NCI-H82 treated with DMSO at 0.1 percent for 48 hours (cell line): ENCODE measurements at regions not wholly inside any gene's neighbourhood (a gene's known extent, or its start where the extent isn't known, plus 50 kb on each side); places are given as distances from the start of the nearest gene placed in this dataset.
A peak's percentile ranks its signal among the peaks of the same experiment; 100 is the strongest.
"Not testable (repeated sequence)": the region's sequence is repeated elsewhere in the genome, so short reads cannot be mapped to it uniquely, and the experiment has no call there.

ENCODE experiments used
- DNase-seq: peaks from one replicate; lab custom pipeline; 2025; ENCODE audit not compliant: unreplicated experiment; lab: John Stamatoyannopoulos, UW

GRCh38 chr16:26961459-26961858 is 105.3 kb upstream of the C16orf82 start:
- DNase-seq: no peak

- DNase-seq: no peak
These were observed 103.6 kb upstream of the C16orf82 start for GRCh38 chr16:26963109-26963508.

- DNase-seq: no peak
These were observed 97.0 kb upstream of the C16orf82 start for GRCh38 chr16:26969589-26970231.

- DNase-seq: no peak
These were observed 96.4 kb upstream of the C16orf82 start for GRCh38 chr16:26970292-26970691.

- no peak for DNase-seq
These were observed 89.9 kb upstream of the C16orf82 start for GRCh38 chr16:26976873-26977272.

GRCh38 chr16:26981266-26981938 is 85.3 kb upstream of the C16orf82 start:
- no peak for DNase-seq

- no peak for DNase-seq
These were observed 84.3 kb upstream of the C16orf82 start for GRCh38 chr16:26982422-26982821.

- DNase-seq: no peak
These were observed 83.3 kb upstream of the C16orf82 start for GRCh38 chr16:26983426-26983825.

- DNase-seq: no peak
These were observed 81.3 kb upstream of the C16orf82 start for GRCh38 chr16:26985100-26986065.

GRCh38 chr16:26987597-26988010 is 79.1 kb upstream of the C16orf82 start:
- DNase-seq: no peak

- no peak for DNase-seq
These were observed 78.5 kb upstream of the C16orf82 start for GRCh38 chr16:26988186-26988585.

- DNase-seq: not testable (repeated sequence)
These were observed 76.2 kb upstream of the C16orf82 start for GRCh38 chr16:26990384-26991120.

GRCh38 chr16:26992666-26993349 is 73.9 kb upstream of the C16orf82 start:
- DNase-seq: peak; percentile 73

GRCh38 chr16:26993511-26993910 is 73.2 kb upstream of the C16orf82 start:
- DNase-seq: no peak

- no peak for DNase-seq
These were observed 72.8 kb upstream of the C16orf82 start for GRCh38 chr16:26993963-26994362.

- DNase-seq: no peak
These were observed 71.2 kb upstream of the C16orf82 start for GRCh38 chr16:26995522-26995921.

GRCh38 chr16:27005386-27005785 is 61.3 kb upstream of the C16orf82 start:
- no peak for DNase-seq
